Loucy (cell line): ENCODE measurements at regions not wholly inside any gene's neighbourhood (a gene's known extent, or its start where the extent isn't known, plus 50 kb on each side); places are given as distances from the start of the nearest gene placed in this dataset.

Experiments
- H2AFZ ChIP-seq: fragments of 200-600 bp; sonication (generic); 2 replicates; pipeline ENCODE4 v1.6.0; 2016; ENCODE audit warnings: antibody characterized with exemption, mild to moderate bottlenecking, low read length, moderate library complexity
- H3F3A ChIP-seq: fragments of 200-600 bp; 2 replicates; pipeline ENCODE4 v1.6.0; 2016; ENCODE audit warnings: antibody characterized with exemption, low read depth, mild to moderate bottlenecking
- H3K27me3 ChIP-seq: fragments of 200-600 bp; sonication (generic); 2 replicates; pipeline ENCODE4 v1.6.1; 2014; ENCODE audit warnings: low read length, mild to moderate bottlenecking; ENCODE audit not compliant: insufficient read depth, poor library complexity, severe bottlenecking
- H3K36me3 ChIP-seq: fragments of 200-600 bp; sonication (generic); 2 replicates; pipeline ENCODE4 v1.6.1; 2016; ENCODE audit warnings: low read length; ENCODE audit not compliant: insufficient read depth
- H3K4me1 ChIP-seq: fragments of 200-600 bp; sonication (generic); 2 replicates; pipeline ENCODE4 v1.5.1; 2014; ENCODE audit warnings: low read length, mild to moderate bottlenecking; ENCODE audit not compliant: insufficient read depth, poor library complexity, severe bottlenecking
- H3K4me2 ChIP-seq: fragments of 200-600 bp; sonication (generic); 2 replicates; pipeline ENCODE4 v1.6.0; 2014; ENCODE audit warnings: antibody characterized with exemption, low read length, low read depth, mild to moderate bottlenecking; ENCODE audit not compliant: poor library complexity, severe bottlenecking
- H3K4me3 ChIP-seq: fragments of 200-600 bp; sonication (generic); 2 replicates; pipeline ENCODE4 v1.5.1; 2014; ENCODE audit warnings: low read length, mild to moderate bottlenecking, mixed read lengths; ENCODE audit not compliant: poor library complexity, severe bottlenecking
- H3K79me2 ChIP-seq: fragments of 200-600 bp; sonication (generic); 2 replicates; pipeline ENCODE4 v1.6.1; 2014; ENCODE audit warnings: low read length; ENCODE audit not compliant: insufficient read depth
- H3K9ac ChIP-seq: fragments of 200-600 bp; sonication (generic); 2 replicates; pipeline ENCODE4 v1.6.0; 2014; ENCODE audit warnings: mild to moderate bottlenecking, low read depth, low read length, moderate library complexity; ENCODE audit not compliant: poor library complexity, severe bottlenecking
- H3K9me2 ChIP-seq: fragments of 200-600 bp; sonication (generic); replicated peaks from 2 replicates; pipeline ENCODE4 v1.6.1; 2016; ENCODE audit warnings: low read depth, low read length, mixed read lengths
- H3K9me3 ChIP-seq: fragments of 200-600 bp; sonication (generic); 2 replicates; pipeline ENCODE4 v1.6.1; 2014; ENCODE audit warnings: mild to moderate bottlenecking, antibody characterized with exemption, low read length, low read depth; ENCODE audit not compliant: insufficient read depth
- H4K20me1 ChIP-seq: fragments of 200-600 bp; sonication (generic); 2 replicates; pipeline ENCODE4 v1.6.0; 2014; ENCODE audit warnings: antibody characterized with exemption, low read length, mild to moderate bottlenecking; ENCODE audit not compliant: insufficient read depth, poor library complexity, severe bottlenecking
- EZH2phosphoT487 ChIP-seq: fragments of 200-600 bp; IDR thresholded peaks from 2 replicates; pipeline ENCODE4 v1.6.1; 2018; ENCODE audit warnings: antibody characterized with exemption, mild to moderate bottlenecking, moderate library complexity, borderline replicate concordance
- TF ChIP-seq, protein P1 (sequence below): fragments of 200-600 bp; sonication (generic); conservative IDR thresholded peaks from 2 replicates; pipeline ENCODE4 v1.5.1; 2014; ENCODE audit warnings: mild to moderate bottlenecking, antibody characterized with exemption, low read length

DNA sequence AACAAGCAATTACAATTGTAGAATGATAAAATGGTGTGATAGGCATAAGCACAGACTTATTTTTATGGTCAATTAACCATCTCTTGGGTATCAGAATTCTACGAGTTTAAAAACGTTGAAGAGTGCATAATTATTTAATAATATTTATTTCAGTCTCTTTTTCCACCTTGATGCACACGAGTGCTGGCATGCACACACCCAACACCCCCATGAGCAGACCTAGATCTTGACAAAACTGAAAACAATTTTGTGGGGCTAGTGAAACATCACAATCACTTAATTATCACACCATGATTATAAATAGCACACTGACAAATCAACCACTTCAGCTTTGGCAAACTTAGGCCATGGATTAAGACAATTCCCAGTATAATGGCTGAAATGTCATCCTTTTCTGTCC lies 61.0 kb upstream of the RFC3 start:
- no peak for TF ChIP-seq EZH2phosphoT487
- TF ChIP-seq, protein P1, sequence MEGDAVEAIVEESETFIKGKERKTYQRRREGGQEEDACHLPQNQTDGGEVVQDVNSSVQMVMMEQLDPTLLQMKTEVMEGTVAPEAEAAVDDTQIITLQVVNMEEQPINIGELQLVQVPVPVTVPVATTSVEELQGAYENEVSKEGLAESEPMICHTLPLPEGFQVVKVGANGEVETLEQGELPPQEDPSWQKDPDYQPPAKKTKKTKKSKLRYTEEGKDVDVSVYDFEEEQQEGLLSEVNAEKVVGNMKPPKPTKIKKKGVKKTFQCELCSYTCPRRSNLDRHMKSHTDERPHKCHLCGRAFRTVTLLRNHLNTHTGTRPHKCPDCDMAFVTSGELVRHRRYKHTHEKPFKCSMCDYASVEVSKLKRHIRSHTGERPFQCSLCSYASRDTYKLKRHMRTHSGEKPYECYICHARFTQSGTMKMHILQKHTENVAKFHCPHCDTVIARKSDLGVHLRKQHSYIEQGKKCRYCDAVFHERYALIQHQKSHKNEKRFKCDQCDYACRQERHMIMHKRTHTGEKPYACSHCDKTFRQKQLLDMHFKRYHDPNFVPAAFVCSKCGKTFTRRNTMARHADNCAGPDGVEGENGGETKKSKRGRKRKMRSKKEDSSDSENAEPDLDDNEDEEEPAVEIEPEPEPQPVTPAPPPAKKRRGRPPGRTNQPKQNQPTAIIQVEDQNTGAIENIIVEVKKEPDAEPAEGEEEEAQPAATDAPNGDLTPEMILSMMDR: no peak
- no peaks in the 10 kb centered on the region for H3K27me3 ChIP-seq
- H3K9me3 ChIP-seq: no peaks in the 10 kb centered on the region
- no peak overlapping the region for H3K9ac ChIP-seq
- H3K4me1 ChIP-seq: no peaks in the 10 kb centered on the region
- no peaks in the 10 kb centered on the region for H3K79me2 ChIP-seq
- no peaks in the 10 kb centered on the region for H4K20me1 ChIP-seq
- no peak overlapping the region for H3K4me3 ChIP-seq
- no peak overlapping the region for H3K4me2 ChIP-seq
- H3F3A ChIP-seq: no peaks in the 10 kb centered on the region
- H3K9me2 ChIP-seq: no peaks in the 10 kb centered on the region
- H2AFZ ChIP-seq: no peak overlapping the region
- no peaks in the 10 kb centered on the region for H3K36me3 ChIP-seq

DNA sequence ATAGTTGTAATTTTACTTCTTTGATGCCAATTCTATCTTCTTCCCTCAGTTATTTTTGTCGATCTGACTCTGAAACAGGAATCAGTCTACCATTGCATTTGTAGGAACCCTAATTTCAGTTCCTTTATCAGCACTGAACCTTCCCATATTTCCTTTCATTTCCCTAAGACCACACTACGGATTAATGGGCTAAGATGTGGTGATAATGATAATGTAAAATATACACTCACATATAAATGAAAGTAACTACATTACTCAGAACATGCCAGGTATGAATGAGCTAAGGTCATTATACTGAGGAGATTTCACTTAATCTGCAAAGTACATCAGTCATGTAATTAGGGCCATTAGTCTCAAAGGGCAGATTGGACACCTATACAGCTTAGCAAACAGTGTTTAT lies 60.2 kb upstream of the RFC3 start:
- Histone ChIP-seq H3K4me2 (no peak overlapping the region), H2AFZ (no peak overlapping the region), H3K36me3 (no peaks in the 10 kb centered on the region), H4K20me1 (no peaks in the 10 kb centered on the region), H3K27me3 (no peaks in the 10 kb centered on the region), H3K9ac (no peak overlapping the region), H3K9me3 (no peaks in the 10 kb centered on the region), H3F3A (no peaks in the 10 kb centered on the region), H3K9me2 (no peaks in the 10 kb centered on the region), H3K4me3 (no peak overlapping the region), H3K4me1 (no peaks in the 10 kb centered on the region), H3K79me2 (no peaks in the 10 kb centered on the region)
- TF ChIP-seq, protein P1: no peak
- no peak for TF ChIP-seq EZH2phosphoT487

DNA sequence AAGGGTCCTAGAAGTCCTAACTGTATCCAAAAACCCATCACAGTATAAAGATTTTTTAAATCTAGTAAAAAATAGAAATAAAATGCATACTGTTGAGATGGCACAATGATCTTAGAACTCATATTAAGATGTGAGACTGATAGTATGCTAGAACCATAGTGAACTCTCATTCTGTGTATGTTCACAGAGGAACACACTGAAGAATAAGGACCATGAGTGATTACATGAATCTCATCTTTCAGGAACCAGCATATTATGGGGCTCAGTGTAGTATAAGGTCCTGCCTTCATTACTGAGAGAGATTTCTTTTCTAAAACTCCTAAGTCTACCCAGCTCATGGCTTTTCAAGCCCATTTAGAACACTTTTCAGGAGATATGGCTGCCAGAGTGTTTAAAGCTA lies 59.8 kb upstream of the RFC3 start:
- Histone ChIP-seq H3K9me3 (no peaks in the 10 kb centered on the region), H3K79me2 (no peaks in the 10 kb centered on the region), H3K4me1 (no peaks in the 10 kb centered on the region), H3K4me2 (no peak overlapping the region), H2AFZ (no peak overlapping the region), H3F3A (no peaks in the 10 kb centered on the region), H3K36me3 (no peaks in the 10 kb centered on the region), H4K20me1 (no peaks in the 10 kb centered on the region), H3K27me3 (no peaks in the 10 kb centered on the region), H3K9ac (no peak overlapping the region), H3K9me2 (no peaks in the 10 kb centered on the region), H3K4me3 (no peak overlapping the region)
- TF ChIP-seq, protein P1: no peak
- no peak for TF ChIP-seq EZH2phosphoT487
